Keratinocyte (primary cell): ENCODE measurements at regions not wholly inside any gene's neighbourhood (a gene's known extent, or its start where the extent isn't known, plus 50 kb on each side); places are given as distances from the start of the nearest gene placed in this dataset.

ENCODE experiments used
- DNase-seq: peaks from one replicate; pipeline ENCODE4 v3.0.0-alpha.2; 2011; ENCODE audit warnings: low read depth, missing footprints, low spot score
- FAIRE-seq: peaks from 2 replicates; lab custom pipeline; 2011; peaks lifted over from hg19 to GRCh38; lab: Jason Lieb, UNC
- H2AFZ ChIP-seq: 2 replicates; pipeline ENCODE4 v1.6.0; 2012; ENCODE audit warnings: low read length, control low read depth, inconsistent platforms; ENCODE audit not compliant: control insufficient read depth
- H3K27ac ChIP-seq: 2 replicates; pipeline ENCODE4 v1.5.1; 2011; ENCODE audit warnings: low read length; ENCODE audit not compliant: control insufficient read depth, insufficient read depth
- H3K27me3 ChIP-seq: 3 replicates; pipeline ENCODE4 v1.6.0; 2011; ENCODE audit warnings: low read length; ENCODE audit not compliant: control insufficient read depth, insufficient read depth; ENCODE audit errors: extremely low read depth
- H3K36me3 ChIP-seq, 2 experiments: 2 replicates in 1 of 2; 3 replicates in 1 of 2; pipeline ENCODE4 v1.5.1; 2011; ENCODE audit warnings: low read length in 2 of 2, mild to moderate bottlenecking in 1 of 2; ENCODE audit not compliant: control insufficient read depth in 2 of 2, insufficient read depth in 2 of 2; ENCODE audit errors: extremely low read depth in 1 of 2
- H3K4me1 ChIP-seq: 3 replicates; pipeline ENCODE4 v1.5.1; 2011; ENCODE audit warnings: low read length; ENCODE audit not compliant: control insufficient read depth, insufficient read depth; ENCODE audit errors: extremely low read depth
- H3K4me2 ChIP-seq: 3 replicates; pipeline ENCODE4 v1.6.0; 2011; ENCODE audit warnings: low read depth, low read length; ENCODE audit not compliant: control insufficient read depth, insufficient read depth; ENCODE audit errors: extremely low read depth
- H3K4me3 ChIP-seq, 3 experiments: fragments of 200-600 bp in 1 of 3; sonication (generic) in 1 of 3; 2 replicates in 2 of 3; 3 replicates in 1 of 3; pipeline ENCODE4 v1.5.1; 2011 to 2016; ENCODE audit warnings: low read length in 3 of 3, mild to moderate bottlenecking in 3 of 3, control low read depth in 2 of 3, inconsistent platforms in 1 of 3, low read depth in 1 of 3, mixed read lengths in 1 of 3, mixed run types in 1 of 3, moderate library complexity in 1 of 3; ENCODE audit not compliant: control insufficient read depth in 2 of 3, insufficient read depth in 2 of 3; ENCODE audit errors: extremely low read depth in 1 of 3
- H3K79me2 ChIP-seq: 2 replicates; pipeline ENCODE4 v1.6.0; 2012; ENCODE audit warnings: low read length; ENCODE audit not compliant: control insufficient read depth, insufficient read depth
- H3K9ac ChIP-seq: 3 replicates; pipeline ENCODE4 v1.6.0; 2011; ENCODE audit warnings: low read length; ENCODE audit not compliant: control insufficient read depth, insufficient read depth; ENCODE audit errors: extremely low read depth
- H3K9me1 ChIP-seq: 3 replicates; pipeline ENCODE4 v1.6.0; 2011; ENCODE audit warnings: low read length; ENCODE audit not compliant: control insufficient read depth, insufficient read depth; ENCODE audit errors: extremely low read depth
- H3K9me3 ChIP-seq: 2 replicates; pipeline ENCODE4 v1.5.1; 2012; ENCODE audit warnings: low read depth, low read length; ENCODE audit not compliant: control insufficient read depth
- H4K20me1 ChIP-seq: 3 replicates; pipeline ENCODE4 v1.6.0; 2011; ENCODE audit warnings: low read length; ENCODE audit not compliant: control insufficient read depth, insufficient read depth; ENCODE audit errors: extremely low read depth
- EZH2 ChIP-seq: IDR thresholded peaks from one replicate; pipeline ENCODE4 v1.6.1; 2012; ENCODE audit warnings: inconsistent platforms, mild to moderate bottlenecking, low read length, moderate library complexity
- dilution Hi-C: fragments of 300-500 bp; cut with MboI; formaldehyde crosslinking; loops from one replicate; pipeline ENCODE4 v1.7.0; 2020; ENCODE audit warnings: low sequenced_read_pairs; ENCODE audit not compliant: extremely low pct_ligation_motif_present
- TF ChIP-seq, protein P1 (sequence below), 3 experiments: IDR thresholded peaks in 1 of 3; conservative IDR thresholded peaks in 1 of 3; optimal IDR thresholded peaks in 1 of 3; 2 replicates in 2 of 3; 3 replicates in 1 of 3; pipeline versions ENCODE3 to v1.5.1; 2011; ENCODE audit warnings: low read length in 3 of 3, mild to moderate bottlenecking in 3 of 3, moderate library complexity in 2 of 3, control low read depth in 1 of 3, inconsistent platforms in 1 of 3; ENCODE audit not compliant: insufficient read depth in 2 of 3; ENCODE audit errors: extremely low read depth in 1 of 3

- no peak for TF ChIP-seq EZH2
- no peaks in the 10 kb centered on the region for H3K27me3 ChIP-seq
- dilution Hi-C loops = no loop called here
- no peaks in the 10 kb centered on the region for H4K20me1 ChIP-seq
- no peak for DNase-seq
- no peaks in the 10 kb centered on the region for H3K36me3 ChIP-seq
- no peak overlapping the region for H3K9ac ChIP-seq
- no peaks in the 10 kb centered on the region for H3K4me1 ChIP-seq
- no peaks in the 10 kb centered on the region for H3K79me2 ChIP-seq
- H3K27ac ChIP-seq = no peak overlapping the region
- H3K9me3 ChIP-seq = no peaks in the 10 kb centered on the region
- no peak overlapping the region for H2AFZ ChIP-seq
- no peak overlapping the region for H3K4me2 ChIP-seq
- no peak for FAIRE-seq
- no peaks in the 10 kb centered on the region for H3K9me1 ChIP-seq
- no peak overlapping the region for H3K4me3 ChIP-seq
Measured at GRCh38 chr4:100929758-100930157, 411.9 kb upstream of the EMCN start.

DNA sequence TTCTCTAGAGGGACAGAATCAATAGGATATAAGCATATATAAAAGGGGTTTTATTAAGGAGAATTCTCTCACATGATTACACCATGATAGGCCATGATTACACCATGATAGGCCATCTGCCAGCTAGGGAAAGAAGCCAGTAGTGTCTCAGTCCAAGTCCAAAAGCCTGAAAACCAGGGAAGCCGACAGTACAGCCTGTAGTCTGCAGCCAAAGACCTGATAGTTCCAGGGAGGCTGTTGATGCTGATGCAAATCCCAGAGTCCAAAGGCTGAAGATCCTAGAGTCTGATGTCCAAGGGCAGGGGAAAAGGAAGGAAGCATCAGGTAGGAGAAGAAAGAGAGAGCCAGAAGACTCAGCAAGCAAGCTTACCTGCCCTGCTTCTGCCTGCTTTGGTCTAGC, 411.3 kb upstream of the EMCN start:
- no peaks in the 10 kb centered on the region for H4K20me1 ChIP-seq
- no peak for TF ChIP-seq EZH2
- TF ChIP-seq, protein P1, sequence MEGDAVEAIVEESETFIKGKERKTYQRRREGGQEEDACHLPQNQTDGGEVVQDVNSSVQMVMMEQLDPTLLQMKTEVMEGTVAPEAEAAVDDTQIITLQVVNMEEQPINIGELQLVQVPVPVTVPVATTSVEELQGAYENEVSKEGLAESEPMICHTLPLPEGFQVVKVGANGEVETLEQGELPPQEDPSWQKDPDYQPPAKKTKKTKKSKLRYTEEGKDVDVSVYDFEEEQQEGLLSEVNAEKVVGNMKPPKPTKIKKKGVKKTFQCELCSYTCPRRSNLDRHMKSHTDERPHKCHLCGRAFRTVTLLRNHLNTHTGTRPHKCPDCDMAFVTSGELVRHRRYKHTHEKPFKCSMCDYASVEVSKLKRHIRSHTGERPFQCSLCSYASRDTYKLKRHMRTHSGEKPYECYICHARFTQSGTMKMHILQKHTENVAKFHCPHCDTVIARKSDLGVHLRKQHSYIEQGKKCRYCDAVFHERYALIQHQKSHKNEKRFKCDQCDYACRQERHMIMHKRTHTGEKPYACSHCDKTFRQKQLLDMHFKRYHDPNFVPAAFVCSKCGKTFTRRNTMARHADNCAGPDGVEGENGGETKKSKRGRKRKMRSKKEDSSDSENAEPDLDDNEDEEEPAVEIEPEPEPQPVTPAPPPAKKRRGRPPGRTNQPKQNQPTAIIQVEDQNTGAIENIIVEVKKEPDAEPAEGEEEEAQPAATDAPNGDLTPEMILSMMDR (optimal IDR thresholded peaks at IDR 0.05 in 1 of 3, IDR thresholded peaks at IDR 0.05 in 1 of 3, conservative IDR thresholded peaks at IDR 0.05 in 1 of 3; ENCODE audit: extremely low read depth in 1 of 3, insufficient read depth in 2 of 3, low read length in 3 of 3) = no peak
- H3K9ac ChIP-seq = no peak overlapping the region
- no peaks in the 10 kb centered on the region for H3K9me3 ChIP-seq
- no peak overlapping the region for H2AFZ ChIP-seq
- no peak for FAIRE-seq
- H3K36me3 ChIP-seq = no peaks in the 10 kb centered on the region
- no peak for DNase-seq
- H3K4me2 ChIP-seq = no peak overlapping the region
- H3K27ac ChIP-seq = no peak overlapping the region
- no peak overlapping the region for H3K4me3 ChIP-seq
- H3K4me1 ChIP-seq = no peaks in the 10 kb centered on the region
- H3K9me1 ChIP-seq = no peaks in the 10 kb centered on the region
- H3K27me3 ChIP-seq = no peaks in the 10 kb centered on the region
- dilution Hi-C loops = no loop called here
- no peaks in the 10 kb centered on the region for H3K79me2 ChIP-seq

- DNase-seq (no peak), FAIRE-seq (no peak)
- H2AFZ ChIP-seq = no peak overlapping the region
- no peak overlapping the region for H3K9ac ChIP-seq
- no peak overlapping the region for H3K4me3 ChIP-seq
- H4K20me1 ChIP-seq = no peaks in the 10 kb centered on the region
- H3K27ac ChIP-seq = no peak overlapping the region
- no peaks in the 10 kb centered on the region for H3K4me1 ChIP-seq
- no peaks in the 10 kb centered on the region for H3K9me3 ChIP-seq
- H3K4me2 ChIP-seq = no peak overlapping the region
- H3K36me3 ChIP-seq = no peaks in the 10 kb centered on the region
- H3K27me3 ChIP-seq = no peaks in the 10 kb centered on the region
- no peaks in the 10 kb centered on the region for H3K9me1 ChIP-seq
- TF ChIP-seq EZH2 = no peak
- TF ChIP-seq, protein P1 (optimal IDR thresholded peaks at IDR 0.05 in 1 of 3, IDR thresholded peaks at IDR 0.05 in 1 of 3, conservative IDR thresholded peaks at IDR 0.05 in 1 of 3; ENCODE audit: extremely low read depth in 1 of 3, insufficient read depth in 2 of 3, low read length in 3 of 3) = no peak
- no peaks in the 10 kb centered on the region for H3K79me2 ChIP-seq
- dilution Hi-C loops = no loop called here
Measured at GRCh38 chr4:100926039-100926717, 408.4 kb upstream of the EMCN start.
